ENCODE measurements at regions not wholly inside any gene's neighbourhood (a gene's known extent, or its start where the extent isn't known, plus 50 kb on each side); places are given as distances from the start of the nearest gene placed in this dataset.
A peak's percentile ranks its signal among the peaks of the same experiment; 100 is the strongest.

DNA sequence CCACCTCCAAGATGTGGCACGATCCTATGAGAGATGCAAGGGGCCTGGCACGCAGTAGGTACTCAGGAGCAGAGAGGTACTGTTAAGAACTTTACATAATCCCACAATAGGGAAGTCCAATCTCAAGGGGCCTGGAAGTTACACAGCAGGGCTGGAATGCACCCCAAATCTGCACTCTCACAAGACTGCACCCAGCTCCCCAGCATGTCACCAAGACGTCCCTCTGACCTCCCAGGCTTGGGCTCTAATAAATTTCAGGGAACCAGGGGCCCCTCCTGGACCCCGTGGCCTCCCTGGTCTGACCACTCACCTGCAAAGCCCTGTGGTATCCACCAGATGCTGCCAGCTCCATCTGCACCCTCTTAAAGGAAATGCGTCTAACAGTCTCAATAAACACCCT is 94.9 kb downstream of the OAT start:
- H3K14ac ChIP-seq (ENCODE audit: insufficient read depth, low read length): no peak overlapping the region
- H3K18ac ChIP-seq (ENCODE audit: insufficient read length, low read depth, low read length): no peak overlapping the region
- H3K79me1 ChIP-seq (ENCODE audit: insufficient read depth, low read depth, low read length, poor library complexity, severe bottlenecking): no peaks in the 10 kb centered on the region
- no peaks in the 10 kb centered on the region; a peak in 1 of 7 replicates for H3K36me3 Mint-ChIP-seq (ENCODE audit: insufficient read depth in 1 of 3, low read depth in 3 of 3)
- no peak overlapping the region for H2BK12ac ChIP-seq (ENCODE audit: insufficient read length, low read depth, low read length)
- no peak overlapping the region for H2BK120ac ChIP-seq (ENCODE audit: low read depth, low read length, poor library complexity, severe bottlenecking)
- H3T11ph ChIP-seq (ENCODE audit: low read length): no peak overlapping the region
- peaks cover 6% of the 10 kb centered on the region for H3K27me3 Mint-ChIP-seq (ENCODE audit: low read depth)
- H2AK5ac ChIP-seq (ENCODE audit: insufficient read length, low read length): no peak overlapping the region
- WGBS (ENCODE audit: extremely low coverage, insufficient read length, low lambda C conversion rate): no CpG with 5 or more reads among the region's 5 CpGs
- H3K9me3 Mint-ChIP-seq: peaks cover 0 to 3% of the 10 kb centered on the region in 2 experiments; a peak in 1 of 5 replicates
- H3K4ac ChIP-seq (ENCODE audit: low read depth, low read length): no peak overlapping the region
- no peak overlapping the region for H3K56ac ChIP-seq (ENCODE audit: insufficient read length, low read depth, low read length)
- no peaks in the 10 kb centered on the region for H3K27me3 ChIP-seq (ENCODE audit: insufficient read depth, low read length)
- H4K91ac ChIP-seq (ENCODE audit: insufficient read length, low read depth, low read length): no peak overlapping the region
- no peaks in the 10 kb centered on the region for H3K23me2 ChIP-seq (ENCODE audit: insufficient read length, low read depth, low read length, poor library complexity, severe bottlenecking)
- no peak overlapping the region for H2BK20ac ChIP-seq (ENCODE audit: low read depth, low read length, poor library complexity, severe bottlenecking)
- H3K79me2 ChIP-seq (ENCODE audit: insufficient read depth, low read length): no peaks in the 10 kb centered on the region
- H3K9me3 ChIP-seq (ENCODE audit: control insufficient read depth, low read depth, low read length): no peaks in the 10 kb centered on the region
- no peak overlapping the region for H3K23ac ChIP-seq (ENCODE audit: insufficient read length, low read depth, low read length)
- H4K5ac ChIP-seq (ENCODE audit: insufficient read length, low read depth, low read length): no peak overlapping the region
- H3K27ac Mint-ChIP-seq: 0 out of 7 replicates have a peak overlapping the region, but pooled peaks of 1 of the 3 experiments have one; percentile 47
- H3K4me1 ChIP-seq (ENCODE audit: insufficient read depth, low read length): no peaks in the 10 kb centered on the region
- no peak overlapping the region for H3K27ac ChIP-seq (ENCODE audit: insufficient read length, low read depth, low read length)
- peaks cover 8% of the 10 kb centered on the region in 2 experiments; a peak in 3 of 4 replicates for H3K4me1 Mint-ChIP-seq
- H3K9ac ChIP-seq (ENCODE audit: extremely low read depth, insufficient read length, low read length): no peak overlapping the region
- H2BK15ac ChIP-seq (ENCODE audit: low read depth, low read length): no peak overlapping the region
- H4K8ac ChIP-seq (replicated peaks; ENCODE audit: insufficient read length, low read depth, low read length): no peak overlapping the region
- no peak overlapping the region for H2BK5ac ChIP-seq (ENCODE audit: insufficient read length, low read length)
- no peak overlapping the region for H3K4me3 Mint-ChIP-seq
- peaks cover 2% of the 10 kb centered on the region for H4K20me1 ChIP-seq (ENCODE audit: control insufficient read depth, insufficient read depth, insufficient read length)
- H3K4me2 ChIP-seq (ENCODE audit: insufficient read depth, insufficient read length, low read length): no peak overlapping the region
- TF ChIP-seq, protein P1, sequence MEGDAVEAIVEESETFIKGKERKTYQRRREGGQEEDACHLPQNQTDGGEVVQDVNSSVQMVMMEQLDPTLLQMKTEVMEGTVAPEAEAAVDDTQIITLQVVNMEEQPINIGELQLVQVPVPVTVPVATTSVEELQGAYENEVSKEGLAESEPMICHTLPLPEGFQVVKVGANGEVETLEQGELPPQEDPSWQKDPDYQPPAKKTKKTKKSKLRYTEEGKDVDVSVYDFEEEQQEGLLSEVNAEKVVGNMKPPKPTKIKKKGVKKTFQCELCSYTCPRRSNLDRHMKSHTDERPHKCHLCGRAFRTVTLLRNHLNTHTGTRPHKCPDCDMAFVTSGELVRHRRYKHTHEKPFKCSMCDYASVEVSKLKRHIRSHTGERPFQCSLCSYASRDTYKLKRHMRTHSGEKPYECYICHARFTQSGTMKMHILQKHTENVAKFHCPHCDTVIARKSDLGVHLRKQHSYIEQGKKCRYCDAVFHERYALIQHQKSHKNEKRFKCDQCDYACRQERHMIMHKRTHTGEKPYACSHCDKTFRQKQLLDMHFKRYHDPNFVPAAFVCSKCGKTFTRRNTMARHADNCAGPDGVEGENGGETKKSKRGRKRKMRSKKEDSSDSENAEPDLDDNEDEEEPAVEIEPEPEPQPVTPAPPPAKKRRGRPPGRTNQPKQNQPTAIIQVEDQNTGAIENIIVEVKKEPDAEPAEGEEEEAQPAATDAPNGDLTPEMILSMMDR (conservative IDR thresholded peaks at IDR 0.05): no peak
- no peak overlapping the region for H2AFZ ChIP-seq (ENCODE audit: low read length)
- no peak for DNase-seq
